ENCODE measurements at regions not wholly inside any gene's neighbourhood (a gene's known extent, or its start where the extent isn't known, plus 50 kb on each side); places are given as distances from the start of the nearest gene placed in this dataset.

- TF ChIP-seq CTCF (IDR thresholded peaks at IDR 0.05): no peak
- TF ChIP-seq EZH2 (IDR thresholded peaks at IDR 0.05; ENCODE audit: borderline replicate concordance, insufficient read depth, low read depth, low read length, poor library complexity, severe bottlenecking): no peak
Measured at GRCh38 chr4:152065545-152065944, 304.7 kb upstream of the GATB start.

Measured in B cell (primary cell).